NCI-H2171 treated with DMSO at 0.1 percent for 48 hours (cell line): ENCODE measurements at regions not wholly inside any gene's neighbourhood (a gene's known extent, or its start where the extent isn't known, plus 50 kb on each side); places are given as distances from the start of the nearest gene placed in this dataset.
"Not testable (repeated sequence)": the region's sequence is repeated elsewhere in the genome, so short reads cannot be mapped to it uniquely, and the experiment has no call there.

Experiments used
- DNase-seq: peaks from one replicate; lab custom pipeline; 2025; lab: John Stamatoyannopoulos, UW

DNA sequence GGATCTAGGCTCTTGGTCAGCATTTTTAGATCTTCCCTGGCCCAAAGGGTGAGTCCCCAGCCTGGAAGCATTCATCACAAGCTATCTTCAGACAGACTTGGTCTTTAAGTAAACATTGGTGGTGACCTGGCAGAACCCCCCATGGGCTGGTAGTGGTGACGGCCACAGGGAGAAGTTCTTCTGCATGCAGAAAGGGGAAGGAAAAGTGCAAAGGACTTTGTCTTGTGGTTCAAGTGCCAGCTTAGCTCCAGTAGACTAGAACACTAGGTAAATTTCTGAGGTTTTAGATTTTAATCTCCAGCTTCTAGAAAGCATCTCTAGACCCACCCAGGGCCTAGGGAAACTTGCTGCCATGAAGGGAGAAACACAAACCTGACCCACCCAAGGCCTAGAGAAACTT, 584.0 kb downstream of the CHSY3 start:
- no peak for DNase-seq

DNA sequence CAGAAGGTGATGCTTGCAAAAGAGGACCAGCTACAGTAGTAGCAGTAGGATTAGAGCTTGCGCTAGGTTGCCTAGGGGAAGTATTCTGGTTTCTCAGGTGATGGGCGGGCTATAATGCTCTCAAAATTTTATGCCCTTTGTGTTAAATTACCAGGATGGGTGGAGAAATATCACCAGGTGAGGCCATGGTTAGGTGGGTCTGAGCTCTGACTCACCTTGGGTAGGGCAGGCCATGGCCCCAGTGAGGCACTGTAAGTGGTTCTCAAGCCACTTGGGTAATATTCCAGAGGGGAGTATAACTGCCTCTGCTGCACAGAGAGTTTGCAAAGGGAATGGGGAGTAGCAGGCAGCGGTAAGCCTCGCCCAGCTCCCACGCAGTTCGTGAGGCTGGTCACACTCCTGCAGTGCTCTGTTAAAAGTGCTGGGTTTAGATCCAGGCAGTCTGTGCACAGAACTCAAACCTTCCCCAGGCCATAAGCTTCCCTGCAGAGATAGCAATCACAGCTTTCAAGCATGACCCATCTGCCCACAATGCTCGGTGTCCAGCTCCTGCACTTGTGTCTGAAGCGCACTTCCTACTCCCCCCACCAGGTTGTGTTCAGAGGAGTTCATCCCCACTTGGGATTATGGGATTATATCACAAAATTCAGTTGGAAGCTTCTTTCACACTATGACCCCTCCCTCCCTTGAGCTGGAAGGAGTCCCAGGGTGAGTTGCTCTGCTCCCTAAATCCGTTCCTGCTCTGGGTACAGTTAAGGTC, 575.0 kb downstream of the CHSY3 start:
- DNase-seq = no peak

DNA sequence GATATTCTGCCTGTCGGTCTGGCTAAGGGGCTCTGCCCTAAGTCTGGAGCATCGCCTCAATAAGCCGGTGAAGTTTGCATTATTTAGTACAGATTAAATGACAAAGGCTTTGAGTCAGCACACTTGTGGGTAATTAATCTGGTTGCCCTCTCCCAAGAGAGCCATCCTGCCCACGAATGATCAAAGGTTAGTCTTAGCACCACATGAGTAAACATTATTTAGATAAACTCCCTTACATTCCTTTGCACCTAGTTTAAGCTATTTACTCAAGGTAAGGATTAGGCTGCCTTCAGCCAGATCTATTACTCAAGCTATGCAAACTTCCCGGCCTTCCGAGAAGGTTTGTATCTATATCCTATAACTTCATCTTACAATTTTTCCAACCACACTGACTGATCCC, 572.1 kb downstream of the CHSY3 start:
- DNase-seq = no peak

DNA sequence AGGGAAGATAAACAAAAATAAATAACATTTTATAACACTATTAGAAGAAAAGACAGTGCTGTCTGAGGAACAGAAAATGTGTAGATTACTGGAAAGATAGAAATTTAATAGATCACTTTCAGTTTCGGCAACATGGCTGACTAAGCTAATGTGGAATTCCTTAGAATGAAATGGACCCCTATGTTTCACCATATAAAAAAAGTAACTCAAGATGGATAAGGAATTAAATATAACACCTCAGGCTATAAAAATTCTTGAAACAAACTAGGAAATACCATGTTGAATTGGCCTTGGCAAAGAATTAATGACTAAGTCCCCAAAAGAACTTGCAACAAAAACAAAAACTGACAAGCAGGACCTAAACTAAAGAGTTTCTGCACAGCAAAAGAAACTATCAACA, 558.3 kb downstream of the CHSY3 start:
- DNase-seq = no peak

DNA sequence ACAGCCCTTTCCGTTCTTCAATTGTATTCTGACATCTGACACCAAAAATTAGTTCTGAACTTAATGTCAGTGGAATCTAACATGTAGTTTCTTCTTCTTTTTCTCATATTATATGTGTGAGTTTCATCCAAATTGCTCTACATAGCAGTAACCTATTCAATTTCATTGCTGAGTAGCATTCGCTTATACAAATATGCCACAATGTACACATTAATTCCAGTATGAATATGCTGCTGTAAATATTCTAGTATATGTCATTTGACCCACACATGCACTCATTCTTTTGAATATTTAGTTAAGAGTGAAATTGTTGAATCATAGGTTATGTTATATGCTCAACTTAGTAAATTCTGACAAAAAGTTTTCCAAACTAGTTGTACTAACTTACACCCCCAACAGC, 550.9 kb downstream of the CHSY3 start:
- no peak for DNase-seq

DNA sequence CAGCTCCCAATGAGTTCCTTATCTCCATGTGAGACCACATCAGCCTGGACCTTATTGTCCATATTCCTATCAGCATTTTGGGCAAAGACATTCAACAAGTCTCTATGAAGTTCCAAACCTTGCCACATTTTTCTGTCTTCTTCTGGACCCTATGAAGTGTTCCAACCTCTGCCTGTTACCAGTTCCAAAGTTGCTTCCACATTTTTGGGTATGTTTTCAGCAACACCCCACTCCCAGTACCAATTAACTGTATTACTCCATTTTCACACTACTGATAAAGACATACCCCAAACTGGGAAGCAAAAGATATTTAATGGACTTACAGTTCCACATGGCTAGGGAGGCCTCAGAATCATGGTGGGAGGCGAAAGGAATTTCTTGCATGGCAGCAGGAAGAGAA, 548.5 kb downstream of the CHSY3 start:
- no peak for DNase-seq

DNA sequence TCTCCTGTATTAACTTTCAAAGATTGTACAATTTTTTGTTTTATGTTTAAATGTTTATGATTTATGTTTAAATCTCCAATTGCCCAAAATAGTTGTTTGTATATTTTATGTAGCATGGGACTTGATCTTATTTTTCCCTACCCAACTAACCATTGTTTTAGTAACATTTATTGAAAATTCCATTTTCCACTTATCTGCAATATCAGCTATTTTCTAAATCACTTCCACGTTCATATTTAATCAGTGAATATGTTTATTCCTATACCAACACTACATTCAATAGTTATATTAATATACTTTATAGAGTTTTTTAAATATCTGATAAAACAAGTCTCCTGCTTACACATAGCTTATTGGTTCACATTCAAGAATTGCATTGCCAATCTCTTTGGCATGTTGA, 532.2 kb downstream of the CHSY3 start:
- no peak for DNase-seq

DNA sequence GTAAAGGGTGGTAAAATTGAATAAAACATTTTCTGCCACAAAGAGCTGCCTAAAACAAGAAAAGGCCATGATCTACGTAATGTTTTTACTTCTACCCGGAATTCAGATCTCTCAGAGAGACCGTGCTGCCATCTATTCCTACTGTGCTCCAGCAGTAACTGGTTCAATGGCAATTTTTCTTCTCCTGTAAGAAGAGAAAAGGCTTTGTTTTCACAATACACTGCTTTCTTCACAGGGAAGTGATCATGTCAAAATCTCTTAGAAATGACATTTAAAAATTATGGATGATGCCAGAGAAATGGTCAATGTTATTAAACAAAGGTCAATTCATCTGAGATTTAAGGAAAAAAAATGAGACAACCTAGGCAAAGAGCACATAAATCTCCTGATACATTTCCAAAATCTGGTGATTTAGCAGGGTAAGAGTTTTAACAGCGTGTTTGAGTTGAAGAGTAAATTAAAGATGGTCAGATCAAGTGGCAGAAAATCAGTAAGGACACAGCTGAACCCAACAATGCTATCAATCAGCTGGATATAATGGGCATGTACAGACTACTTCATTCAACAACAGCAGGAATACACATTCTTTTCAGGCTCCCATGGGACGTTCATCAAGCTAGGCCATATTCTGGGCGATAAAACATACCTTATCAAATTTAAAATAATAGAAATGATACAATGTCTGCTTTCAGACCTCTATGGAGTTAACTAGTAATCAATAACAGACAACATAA, 523.1 kb downstream of the CHSY3 start:
- no peak for DNase-seq

DNA sequence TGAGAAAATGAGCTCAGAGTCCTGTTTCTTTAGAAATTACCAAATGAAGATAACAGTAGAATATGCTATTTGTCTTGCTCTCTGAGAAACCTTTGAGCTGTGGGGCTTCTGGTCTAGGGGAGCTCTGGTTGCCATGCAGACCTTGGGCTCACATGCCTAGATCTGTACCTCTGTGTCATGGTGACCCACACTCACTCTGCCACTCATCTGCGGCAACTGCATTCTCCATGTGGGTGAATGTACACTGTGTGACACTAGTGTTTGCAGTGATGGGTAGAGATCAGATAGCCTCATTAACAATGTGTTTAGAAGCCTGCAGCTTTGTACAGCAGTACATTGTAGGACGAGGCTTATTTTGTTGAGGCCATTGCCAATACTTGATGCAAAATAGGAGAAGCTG, 521.2 kb downstream of the CHSY3 start:
- no peak for DNase-seq

DNA sequence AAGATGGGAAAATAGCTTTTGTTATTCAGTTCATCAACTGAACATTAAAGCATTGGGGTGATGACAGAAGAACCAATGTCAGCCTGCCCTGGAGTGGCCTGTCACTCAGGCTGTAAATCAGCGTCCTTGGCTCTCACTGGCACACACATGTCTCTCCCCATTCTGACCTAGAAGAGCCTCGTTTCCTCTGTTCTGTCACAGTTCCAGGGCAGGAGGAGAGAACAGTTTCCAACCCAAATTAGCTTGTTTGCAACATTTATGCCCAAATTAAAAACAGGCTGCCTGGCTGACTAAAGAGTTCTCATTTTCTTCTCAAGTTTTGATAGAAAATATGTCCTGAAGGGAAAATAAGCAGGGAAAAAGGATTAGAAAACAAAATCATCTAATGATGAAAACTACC, 520.1 kb downstream of the CHSY3 start:
- DNase-seq = no peak

DNA sequence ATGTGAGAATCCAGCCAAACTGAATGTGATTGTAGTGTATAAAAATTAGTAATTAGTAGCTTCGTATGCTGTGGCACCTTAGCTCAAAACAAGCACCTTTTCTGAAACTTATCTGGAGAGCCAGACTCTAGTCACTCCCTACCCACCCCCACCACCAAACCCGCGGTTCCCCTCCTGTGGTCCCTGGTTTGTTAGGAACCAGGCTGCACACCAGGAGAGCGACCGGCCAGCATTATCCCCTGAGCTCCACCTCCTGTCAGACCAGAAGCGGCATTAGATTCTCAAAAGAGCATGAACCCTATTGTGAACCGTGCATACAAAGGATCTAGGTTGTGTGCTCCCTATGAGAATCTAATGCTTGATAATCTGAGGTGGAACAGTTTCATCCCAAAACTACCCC, 498.6 kb downstream of the CHSY3 start:
- DNase-seq = no peak

DNA sequence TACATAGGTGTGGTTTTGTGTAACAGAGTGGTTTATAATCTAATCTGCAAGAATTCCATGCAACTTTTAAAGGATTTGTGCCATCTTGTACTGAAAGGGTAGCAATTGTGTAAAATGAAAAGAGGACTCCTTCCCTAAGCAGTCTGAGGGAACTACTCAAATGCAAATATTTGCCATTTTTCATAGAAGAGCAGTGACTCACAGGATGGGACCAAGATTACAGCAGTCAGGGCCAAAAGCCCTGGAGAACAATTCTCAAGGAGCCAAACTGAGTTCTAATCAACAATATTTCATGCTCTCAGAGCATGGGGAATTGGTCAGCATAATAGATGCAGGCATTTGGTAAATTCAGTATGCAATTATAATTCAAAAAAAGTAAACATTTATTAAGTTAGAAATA, 495.8 kb downstream of the CHSY3 start:
- DNase-seq = no peak

DNA sequence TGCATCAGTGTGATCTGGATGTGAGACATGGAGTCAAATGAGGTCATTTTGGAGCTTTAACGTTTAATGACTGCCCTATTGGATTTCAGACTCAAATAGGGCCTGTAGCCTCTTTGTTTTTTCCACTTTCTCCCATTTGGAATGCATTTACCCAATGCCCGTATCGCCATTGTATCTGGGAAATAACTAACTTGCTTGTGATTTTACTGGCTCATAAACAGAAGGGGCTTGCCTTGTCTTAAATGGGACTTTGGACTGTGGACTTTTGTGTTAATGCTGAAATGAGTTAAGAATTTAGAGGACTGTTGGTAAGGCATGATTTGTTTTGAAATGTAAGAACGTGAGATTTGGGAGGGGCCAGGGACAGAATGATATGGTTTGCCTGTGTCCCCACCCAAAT, 494.6 kb downstream of the CHSY3 start:
- DNase-seq = no peak

DNA sequence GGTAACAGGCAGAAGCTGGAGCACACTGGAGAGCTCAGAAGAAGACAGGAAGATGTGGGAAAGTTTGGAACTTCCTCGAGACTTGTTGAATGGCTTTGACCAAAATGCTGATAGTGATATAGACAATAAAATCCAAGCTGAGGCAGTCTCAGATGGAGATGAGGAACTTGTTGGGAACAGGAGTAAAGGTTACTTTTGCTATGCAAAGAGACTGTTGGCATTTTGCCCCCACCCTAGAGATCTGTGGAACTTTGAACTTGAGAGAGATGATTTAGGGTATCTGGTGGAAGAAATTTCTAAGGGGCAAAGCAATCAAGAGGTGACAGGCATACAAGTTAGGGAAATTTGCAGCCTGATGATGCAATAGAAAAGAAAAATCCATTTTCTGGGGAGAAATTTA, 493.5 kb downstream of the CHSY3 start:
- not testable (repeated sequence) for DNase-seq

DNA sequence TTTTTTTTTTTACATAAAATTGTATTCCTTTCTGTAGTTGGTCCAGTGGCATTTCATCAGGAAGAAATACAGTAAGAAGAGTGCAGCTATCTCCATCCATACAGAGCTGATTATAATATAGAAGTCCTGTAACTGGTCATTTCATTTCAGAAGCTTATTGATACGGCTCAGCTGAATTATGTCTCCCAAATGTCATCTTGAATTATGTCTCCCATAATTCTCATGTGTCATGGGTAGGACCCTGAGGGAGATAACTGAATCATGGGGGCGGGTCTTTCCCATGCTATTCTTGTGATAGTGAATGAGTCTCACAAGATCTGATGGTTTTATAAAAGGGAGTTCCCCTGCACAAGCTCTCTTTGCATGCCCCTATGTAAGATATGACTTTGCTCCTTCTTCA, 492.9 kb downstream of the CHSY3 start:
- DNase-seq = no peak

DNA sequence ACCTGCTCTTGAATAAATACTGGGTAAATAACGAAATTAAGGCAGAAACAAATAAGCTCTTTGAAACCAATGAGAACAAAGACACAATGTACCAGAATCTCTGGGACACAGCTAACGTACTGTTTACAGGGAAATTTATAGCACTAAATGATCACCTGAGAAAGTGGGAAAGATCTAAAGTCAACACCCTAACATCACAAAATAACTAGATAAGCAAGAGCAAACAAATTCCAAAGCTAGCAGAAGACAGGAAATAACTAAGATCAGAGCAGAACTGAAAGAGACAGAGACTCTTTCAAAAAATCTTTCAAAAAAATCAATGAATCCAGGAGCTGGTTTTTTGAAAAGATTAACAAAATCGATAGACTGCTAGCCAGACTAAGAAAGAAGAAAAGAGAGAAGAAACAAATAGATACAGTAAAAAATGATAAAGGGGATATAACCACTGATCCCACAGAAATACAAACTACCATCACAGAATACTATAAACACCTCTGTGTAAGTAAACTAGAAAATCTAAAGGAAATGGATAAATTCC, 487.5 kb downstream of the CHSY3 start:
- DNase-seq = not testable (repeated sequence)

DNA sequence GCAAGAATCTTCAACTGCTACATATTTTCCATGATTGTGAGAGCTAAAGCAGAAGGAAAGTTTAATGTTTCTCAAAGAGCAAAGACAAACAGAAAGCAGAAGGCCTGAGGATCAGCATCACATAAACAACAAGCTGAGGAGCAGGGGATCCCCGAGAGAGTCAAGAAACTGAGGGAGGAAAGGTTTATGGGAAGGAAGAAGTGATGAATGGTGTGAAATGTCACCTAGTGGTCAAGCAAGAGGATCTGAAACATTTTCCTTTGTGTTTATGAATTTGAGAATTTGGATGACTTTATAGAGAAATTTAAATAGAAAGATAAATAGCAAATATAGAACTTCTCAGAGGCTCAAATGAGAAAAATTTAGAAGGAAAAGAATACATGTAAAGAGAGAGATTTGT, 481.9 kb downstream of the CHSY3 start:
- DNase-seq = no peak

DNA sequence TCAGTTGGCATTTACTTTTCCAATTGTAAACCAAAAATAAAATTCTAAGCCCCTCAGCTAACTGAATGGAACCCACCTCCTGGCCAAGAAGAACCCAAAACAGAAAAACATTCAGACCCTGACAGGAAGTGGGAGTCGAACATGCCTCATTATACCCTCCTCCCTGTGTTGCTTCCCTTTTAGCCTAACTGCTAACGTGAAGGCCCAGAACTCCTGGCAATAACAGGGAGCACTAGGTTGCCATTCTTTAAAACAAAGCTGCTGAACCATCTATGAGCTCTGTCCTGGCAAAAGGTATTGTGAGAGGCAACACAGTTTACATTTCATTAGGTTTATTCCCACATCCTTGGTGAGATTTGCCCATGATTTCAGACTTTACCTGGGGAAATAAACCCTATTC, 481.4 kb downstream of the CHSY3 start:
- no peak for DNase-seq

DNA sequence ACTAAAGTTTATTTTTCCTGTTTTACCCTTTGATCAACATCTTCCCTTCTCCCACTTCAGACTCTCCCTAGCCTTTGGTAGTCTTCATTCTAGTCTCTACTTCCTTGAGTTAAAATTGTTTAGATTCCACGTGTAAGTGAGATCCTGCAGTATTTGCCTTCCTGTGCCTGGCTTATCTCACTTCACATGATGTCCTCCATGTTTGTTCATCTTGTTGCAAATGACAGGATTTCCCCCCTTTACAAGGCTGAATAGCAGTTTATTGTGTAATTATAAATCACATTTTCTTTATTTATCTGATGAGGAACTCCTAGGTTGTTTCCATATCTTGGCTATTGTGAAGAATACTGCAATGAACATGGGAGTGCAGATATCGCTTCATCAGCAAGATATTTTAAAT, 461.7 kb downstream of the CHSY3 start:
- DNase-seq = no peak

DNA sequence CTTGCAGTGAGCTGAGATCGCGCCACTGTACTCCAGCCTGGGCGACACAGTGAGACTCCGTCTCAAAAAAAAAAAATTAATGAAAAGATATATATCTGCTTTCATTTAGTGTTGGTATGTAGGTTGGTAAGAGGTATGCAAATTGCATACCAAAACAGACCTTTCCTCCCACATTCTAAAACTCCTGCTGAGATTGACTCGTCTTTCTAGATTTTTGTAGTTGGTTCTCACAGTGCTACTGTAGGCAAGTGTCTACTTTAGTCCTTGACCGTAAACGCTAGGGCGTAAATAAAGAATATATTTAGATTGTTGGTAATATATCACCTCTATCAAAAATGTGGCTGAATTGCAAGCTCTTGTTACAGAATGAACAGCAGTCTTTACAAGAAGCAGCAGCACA, 445.9 kb downstream of the CHSY3 start:
- no peak for DNase-seq

DNA sequence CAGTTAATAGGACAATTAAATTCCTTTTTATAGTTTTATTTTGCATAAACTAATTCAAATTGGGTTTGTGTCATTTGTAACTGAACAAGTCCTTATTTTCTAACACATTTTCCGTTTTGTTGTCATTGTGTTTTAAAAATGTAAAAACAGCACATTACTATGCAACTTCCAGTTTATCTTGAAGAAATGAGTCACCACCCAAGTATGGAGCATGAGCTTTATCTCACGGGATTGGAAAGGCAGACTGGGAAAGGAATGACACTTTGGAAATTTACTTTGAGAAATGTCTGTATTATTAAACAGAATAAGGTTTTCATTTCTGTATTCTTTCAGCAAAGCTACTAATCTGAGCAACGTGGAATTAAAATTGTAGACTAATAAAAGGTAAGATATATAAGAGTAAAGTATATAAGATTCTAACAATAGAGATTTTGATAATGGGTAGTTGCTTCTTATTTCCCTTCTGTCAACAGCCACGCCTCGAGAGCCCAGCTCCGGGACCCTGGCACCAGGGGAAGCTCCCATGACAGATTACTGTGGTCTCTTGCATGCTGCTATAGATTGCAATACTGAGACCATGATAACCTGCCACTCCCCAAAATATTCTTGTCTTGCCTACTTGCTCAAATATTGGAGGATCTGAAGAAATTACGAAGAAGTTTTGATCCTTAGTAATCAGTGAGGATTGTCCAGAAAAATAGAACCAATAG, 433.1 kb downstream of the CHSY3 start:
- no peak for DNase-seq

DNA sequence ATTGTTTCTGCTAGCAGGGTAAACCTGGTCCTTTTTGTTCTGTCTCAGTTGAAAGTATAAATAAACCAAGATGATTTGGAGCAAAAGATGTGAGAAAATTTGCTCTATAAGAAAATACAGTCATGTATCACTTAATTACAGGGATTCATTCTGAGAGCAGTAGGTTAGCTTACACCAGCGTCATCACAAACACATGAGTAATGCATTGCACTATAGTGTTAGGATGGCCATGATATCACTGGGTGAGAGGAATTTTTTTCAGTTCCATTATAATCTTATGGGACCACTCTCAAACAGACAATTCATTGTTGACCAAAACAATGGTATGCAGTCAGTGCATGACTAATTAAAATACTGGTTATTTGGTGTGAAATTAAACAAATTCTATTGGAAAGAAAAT, 430.9 kb downstream of the CHSY3 start:
- DNase-seq = no peak

DNA sequence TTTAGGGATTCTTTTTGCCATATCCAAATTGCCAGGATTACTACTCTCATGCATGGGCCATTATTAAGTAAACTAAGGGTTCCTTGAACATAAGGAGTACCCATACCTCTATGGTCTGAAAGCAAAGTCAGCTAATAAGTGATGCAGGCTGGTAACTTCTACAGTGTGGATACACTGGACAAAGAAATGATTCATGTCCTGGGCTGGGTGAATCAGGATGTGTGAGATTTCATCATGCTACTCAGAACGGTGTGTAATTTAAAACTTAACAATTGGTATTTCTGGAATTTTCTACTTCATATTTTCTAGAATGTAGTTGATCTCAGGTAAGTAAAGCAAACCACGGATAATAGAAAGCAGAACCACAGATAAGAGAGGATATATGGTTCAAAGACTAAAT, 428.8 kb downstream of the CHSY3 start:
- no peak for DNase-seq
